Activated naive CD4-positive, alpha-beta T cell treated with anti-CD3 and anti-CD28 coated beads for 36 hours (primary cell): ENCODE measurements at regions not wholly inside any gene's neighbourhood (a gene's known extent, or its start where the extent isn't known, plus 50 kb on each side); places are given as distances from the start of the nearest gene placed in this dataset.
"Not testable (repeated sequence)": the region's sequence is repeated elsewhere in the genome, so short reads cannot be mapped to it uniquely, and the experiment has no call there.

Experiments
- CTCF ChIA-PET: fragments of 350-600 bp; sonication (Branson Sonifier 250); formaldehyde crosslinking; loops from one replicate; lab custom pipeline; 2021; ENCODE audit warnings: antibody characterized with exemption; lab: Charles Lee
- DNase-seq: peaks from one replicate; pipeline ENCODE4 v3.0.0-alpha.2; 2020
- H3K27ac Mint-ChIP-seq: one replicate; pipeline ENCODE4 v1.8.0; 2021; ENCODE audit warnings: mild to moderate bottlenecking, mixed read lengths
- H3K27me3 Mint-ChIP-seq: one replicate; pipeline ENCODE4 v1.8.0; 2021; ENCODE audit warnings: low read depth, mixed read lengths
- H3K36me3 Mint-ChIP-seq: one replicate; pipeline ENCODE4 v1.8.0; 2021; ENCODE audit warnings: low read depth, mixed read lengths
- H3K4me1 Mint-ChIP-seq: one replicate; pipeline ENCODE4 v1.8.0; 2021; ENCODE audit warnings: low read depth, mixed read lengths
- H3K4me3 Mint-ChIP-seq: one replicate; pipeline ENCODE4 v1.8.0; 2021; ENCODE audit warnings: mild to moderate bottlenecking, moderate library complexity, mixed read lengths
- H3K9me3 Mint-ChIP-seq: one replicate; pipeline ENCODE4 v1.8.0; 2021; ENCODE audit warnings: mixed read lengths
- intact Hi-C: fragments of 100-400 bp; cut with micrococcal nuclease; formaldehyde crosslinking; loops from one replicate; pipeline ENCODE4 v1.15.1; 2023

DNA sequence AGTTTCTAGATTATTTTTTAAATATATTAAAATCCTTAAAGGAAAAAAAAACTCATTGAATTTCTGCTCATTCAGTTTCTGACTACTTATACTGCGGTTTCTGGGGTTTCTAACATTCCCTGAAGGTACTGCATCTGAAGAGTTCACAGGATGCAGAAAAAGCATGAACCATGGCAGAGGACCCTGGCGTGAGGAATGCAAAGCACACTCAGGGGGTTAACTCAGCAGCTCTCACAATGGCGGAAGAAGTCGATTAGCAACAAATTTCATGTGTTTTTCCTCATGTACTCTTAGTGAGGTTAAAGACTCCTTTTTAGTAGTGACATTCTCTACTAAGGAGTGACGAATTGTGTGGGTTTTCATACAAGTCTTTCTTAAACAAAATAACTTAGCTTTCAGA is 975.6 kb downstream of the NCAM2 start:
- H3K27me3 Mint-ChIP-seq, result no peaks in the 10 kb centered on the region
- DNase-seq, result no peak
- H3K9me3 Mint-ChIP-seq, result no peaks in the 10 kb centered on the region
- CTCF ChIA-PET, result no interaction called here
- no peak overlapping the region for H3K4me3 Mint-ChIP-seq
- no peaks in the 10 kb centered on the region for H3K36me3 Mint-ChIP-seq
- H3K4me1 Mint-ChIP-seq, result no peaks in the 10 kb centered on the region
- intact Hi-C loops, result no loop called here
- no peak overlapping the region for H3K27ac Mint-ChIP-seq

- no peak overlapping the region for H3K27ac Mint-ChIP-seq
- no peak overlapping the region for H3K4me3 Mint-ChIP-seq
- H3K9me3 Mint-ChIP-seq, result no peaks in the 10 kb centered on the region
- H3K27me3 Mint-ChIP-seq, result no peaks in the 10 kb centered on the region
- CTCF ChIA-PET, result interaction anchor here (0.6 kb wide), 1 partner anchor 202 kb away, joined by 3 read pairs; no protein-coding TSS in a partner anchor
- peaks cover 4% of the 10 kb centered on the region for H3K4me1 Mint-ChIP-seq
- DNase-seq, result no peak
- intact Hi-C loops, result no loop called here
- no peaks in the 10 kb centered on the region for H3K36me3 Mint-ChIP-seq
Observed at GRCh38 chr21:21996891-21997290, 998.7 kb downstream of the NCAM2 start.

- intact Hi-C loops, result no loop called here
- Mint-ChIP-seq H3K27ac (no peak overlapping the region), H3K4me3 (no peak overlapping the region), H3K9me3 (no peaks in the 10 kb centered on the region), H3K27me3 (no peaks in the 10 kb centered on the region), H3K4me1 (peaks cover 4% of the 10 kb centered on the region), H3K36me3 (no peaks in the 10 kb centered on the region)
- CTCF ChIA-PET, result interaction anchor here (0.6 kb wide), 1 partner anchor 294 kb away, joined by 5 read pairs; no protein-coding TSS in a partner anchor
- no peak for DNase-seq
Observed at GRCh38 chr21:21997390-21998333, 999.5 kb downstream of the NCAM2 start.

DNA sequence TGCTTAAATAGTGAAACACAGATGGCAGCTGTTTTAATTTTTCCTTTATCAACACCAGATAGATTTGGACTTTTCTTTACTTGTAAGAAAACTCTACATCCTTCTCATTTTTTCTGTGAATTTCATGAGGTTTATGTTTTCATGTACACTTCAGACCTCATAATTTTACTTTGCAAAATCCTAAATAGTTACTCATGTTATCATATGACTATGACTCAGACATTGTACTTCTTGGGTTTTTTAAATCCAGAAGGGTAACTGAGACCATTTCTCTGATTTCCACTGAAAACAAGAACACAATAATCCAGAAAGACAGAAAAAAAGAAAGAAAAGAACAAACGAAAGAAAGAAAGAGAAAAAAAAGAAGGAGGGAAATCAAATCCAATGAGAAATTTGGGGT is 1021.6 kb downstream of the NCAM2 start:
- Mint-ChIP-seq H3K36me3 (no peaks in the 10 kb centered on the region), H3K4me1 (no peaks in the 10 kb centered on the region), H3K27me3 (no peaks in the 10 kb centered on the region), H3K9me3 (no peaks in the 10 kb centered on the region), H3K27ac (no peak overlapping the region), H3K4me3 (no peak overlapping the region)
- CTCF ChIA-PET, result no interaction called here
- intact Hi-C loops, result no loop called here
- DNase-seq, result no peak

- no peak overlapping the region for H3K27ac Mint-ChIP-seq
- DNase-seq, result no peak
- H3K4me1 Mint-ChIP-seq, result no peaks in the 10 kb centered on the region
- H3K4me3 Mint-ChIP-seq, result no peak overlapping the region
- no peaks in the 10 kb centered on the region for H3K27me3 Mint-ChIP-seq
- no peaks in the 10 kb centered on the region for H3K9me3 Mint-ChIP-seq
- intact Hi-C loops, result no loop called here
- CTCF ChIA-PET, result no interaction called here
- H3K36me3 Mint-ChIP-seq, result no peaks in the 10 kb centered on the region
Observed at GRCh38 chr21:22020221-22020620, 1022.0 kb downstream of the NCAM2 start.

DNA sequence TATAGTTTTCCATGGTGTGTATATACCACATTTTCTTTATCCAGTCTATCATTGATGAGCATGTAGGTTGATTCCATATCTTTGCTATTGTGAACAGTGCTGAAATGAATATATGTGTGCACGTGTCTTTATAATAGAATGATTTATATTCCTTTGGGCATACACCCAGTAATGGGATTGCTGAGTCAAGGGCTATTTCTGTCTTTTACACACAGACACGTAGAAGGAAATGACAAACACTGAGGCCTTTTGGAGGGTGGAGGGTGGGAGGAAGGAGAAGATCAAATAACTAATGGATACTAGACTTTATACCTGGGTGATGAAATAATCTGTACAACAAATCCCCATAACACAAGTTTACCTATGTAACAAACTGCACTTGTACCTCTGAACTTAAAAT is 1025.7 kb downstream of the NCAM2 start:
- H3K36me3 Mint-ChIP-seq, DNase-seq, H3K27ac Mint-ChIP-seq, H3K27me3 Mint-ChIP-seq, CTCF ChIA-PET, H3K4me1 Mint-ChIP-seq, intact Hi-C loops, H3K4me3 Mint-ChIP-seq, H3K9me3 Mint-ChIP-seq: not testable (repeated sequence)

DNA sequence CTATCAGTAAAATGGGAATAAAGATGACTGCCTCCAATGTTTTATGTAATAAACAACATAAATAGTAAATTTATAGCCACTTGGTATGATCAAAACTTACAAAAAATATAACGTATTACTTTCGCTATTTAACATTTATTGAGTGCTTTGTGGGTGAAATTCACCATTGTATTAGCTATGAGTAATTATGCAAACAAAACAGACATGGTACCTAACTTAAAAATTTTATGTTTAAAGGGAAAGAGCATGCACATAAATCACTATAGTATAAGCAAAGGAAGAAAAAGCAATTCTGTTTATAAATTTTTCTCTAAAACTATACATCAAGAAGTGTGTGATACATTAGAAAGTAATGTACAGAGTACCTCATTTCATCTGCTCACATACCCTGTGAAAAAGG is 1046.2 kb downstream of the NCAM2 start:
- Mint-ChIP-seq H3K4me3 (no peak overlapping the region), H3K27me3 (no peaks in the 10 kb centered on the region), H3K36me3 (no peaks in the 10 kb centered on the region), H3K4me1 (no peaks in the 10 kb centered on the region), H3K27ac (no peak overlapping the region), H3K9me3 (no peaks in the 10 kb centered on the region)
- CTCF ChIA-PET, result no interaction called here
- intact Hi-C loops, result no loop called here
- DNase-seq, result no peak

DNA sequence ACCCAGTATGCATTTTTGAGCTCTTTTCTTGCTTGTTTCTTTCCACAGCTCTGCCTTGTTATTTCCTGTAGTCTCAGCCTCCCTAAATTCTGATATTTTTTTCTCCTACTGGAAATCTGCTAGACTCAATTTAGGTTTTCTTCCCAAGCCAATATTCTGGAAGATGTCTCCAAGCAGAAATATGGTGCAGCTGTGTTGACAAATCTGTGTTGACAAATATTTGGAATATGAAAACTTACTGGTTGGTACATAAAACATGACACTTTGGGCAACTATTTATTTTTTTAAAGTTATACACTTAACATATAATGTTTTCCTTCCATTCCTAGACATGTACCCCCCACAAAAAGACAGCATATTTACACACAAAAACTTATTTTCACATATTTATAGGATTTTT is 1048.4 kb downstream of the NCAM2 start:
- intact Hi-C loops, result no loop called here
- no peak overlapping the region for H3K27ac Mint-ChIP-seq
- no peaks in the 10 kb centered on the region for H3K4me1 Mint-ChIP-seq
- H3K9me3 Mint-ChIP-seq, result no peaks in the 10 kb centered on the region
- no peak for DNase-seq
- H3K27me3 Mint-ChIP-seq, result no peaks in the 10 kb centered on the region
- CTCF ChIA-PET, result no interaction called here
- H3K36me3 Mint-ChIP-seq, result no peaks in the 10 kb centered on the region
- no peak overlapping the region for H3K4me3 Mint-ChIP-seq

GRCh38 chr21:22056904-22057303 is 1058.7 kb downstream of the NCAM2 start:
- DNase-seq, result no peak
- Mint-ChIP-seq H3K4me3 (no peak overlapping the region), H3K36me3 (no peaks in the 10 kb centered on the region), H3K4me1 (no peaks in the 10 kb centered on the region), H3K27me3 (no peaks in the 10 kb centered on the region), H3K27ac (no peak overlapping the region), H3K9me3 (peaks cover 7% of the 10 kb centered on the region)
- intact Hi-C loops, result no loop called here
- CTCF ChIA-PET, result interaction anchor here (0.6 kb wide), 1 partner anchor 1489 kb away, joined by 3 read pairs; no protein-coding TSS in a partner anchor

DNA sequence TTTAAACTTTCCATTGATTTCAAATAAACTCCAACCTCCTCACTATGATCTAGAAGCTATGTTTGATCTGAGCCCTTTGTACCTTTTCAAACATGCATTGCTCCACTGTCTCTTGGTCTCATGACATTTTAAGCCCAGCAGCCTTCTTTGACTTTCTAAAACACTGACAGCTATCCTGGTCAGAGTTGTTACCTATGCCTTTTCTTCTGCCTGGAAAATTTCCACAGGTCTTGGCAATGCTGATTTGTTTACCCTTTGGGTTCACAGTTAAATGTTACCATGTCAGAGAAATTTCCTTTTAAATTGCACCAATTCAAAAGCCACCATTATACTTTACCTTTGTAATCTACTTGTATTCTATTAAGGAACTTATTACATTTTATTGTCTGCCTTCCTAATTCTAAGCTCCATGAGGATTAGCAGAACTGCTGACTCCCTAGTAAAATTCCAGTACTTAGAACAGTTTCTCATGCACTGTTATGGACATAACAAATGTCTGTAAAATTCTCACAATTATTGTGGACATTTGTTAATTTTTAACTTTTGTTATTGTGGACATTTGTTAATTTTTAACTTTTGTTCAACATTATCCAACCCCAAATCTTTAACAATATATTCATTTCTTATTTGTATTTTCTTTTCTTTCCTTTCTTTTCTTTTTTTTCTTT is 1064.4 kb downstream of the NCAM2 start:
- CTCF ChIA-PET, result interaction anchor here (0.5 kb wide), 1 partner anchor 17 kb away, joined by 3 read pairs; no protein-coding TSS in a partner anchor

DNA sequence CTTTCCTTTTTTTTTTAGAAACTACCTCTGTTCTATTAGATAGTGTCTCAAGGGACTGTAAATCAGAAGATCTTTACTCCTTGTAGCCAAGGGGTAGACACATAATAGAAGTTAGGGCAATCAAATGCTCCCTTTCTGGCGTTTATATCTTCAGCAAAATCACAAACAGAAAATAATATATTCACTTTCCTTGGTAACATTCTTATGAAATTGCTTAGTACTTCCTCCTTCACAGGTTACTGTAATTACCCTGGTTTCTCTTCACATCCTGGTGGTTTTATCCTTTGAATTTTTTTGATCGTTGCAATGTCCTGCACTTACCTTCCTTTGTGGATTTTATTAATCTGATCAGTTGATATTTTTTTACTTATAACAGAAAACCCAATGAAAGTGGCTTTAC is 1064.9 kb downstream of the NCAM2 start:
- H3K27me3 Mint-ChIP-seq, result no peaks in the 10 kb centered on the region
- no peaks in the 10 kb centered on the region for H3K4me1 Mint-ChIP-seq

More for the DNA sequence above, 1064.4 kb downstream of the NCAM2 start:
- peaks cover 7% of the 10 kb centered on the region for H3K9me3 Mint-ChIP-seq
- H3K4me1 Mint-ChIP-seq, result no peaks in the 10 kb centered on the region
- no peaks in the 10 kb centered on the region for H3K27me3 Mint-ChIP-seq
- H3K4me3 Mint-ChIP-seq, result no peak overlapping the region
- no peaks in the 10 kb centered on the region for H3K36me3 Mint-ChIP-seq
- DNase-seq, result no peak
- no peak overlapping the region for H3K27ac Mint-ChIP-seq
- intact Hi-C loops, result no loop called here

GRCh38 chr21:22076471-22076870 is 1078.3 kb downstream of the NCAM2 start:
- H3K36me3 Mint-ChIP-seq, result no peaks in the 10 kb centered on the region
- H3K27ac Mint-ChIP-seq, result no peak overlapping the region
- H3K4me3 Mint-ChIP-seq, result no peak overlapping the region
- H3K27me3 Mint-ChIP-seq, result no peaks in the 10 kb centered on the region
- CTCF ChIA-PET, result no interaction called here
- intact Hi-C loops, result no loop called here
- H3K9me3 Mint-ChIP-seq, result peaks cover 3% of the 10 kb centered on the region
- no peaks in the 10 kb centered on the region for H3K4me1 Mint-ChIP-seq
- no peak for DNase-seq

More for the DNA sequence above, 1064.9 kb downstream of the NCAM2 start:
- Mint-ChIP-seq H3K36me3 (no peaks in the 10 kb centered on the region), H3K27ac (no peak overlapping the region), H3K4me3 (no peak overlapping the region), H3K9me3 (peaks cover 7% of the 10 kb centered on the region)
- CTCF ChIA-PET, result no interaction called here
- intact Hi-C loops, result no loop called here
- DNase-seq, result no peak
